GM13976 (cell line): ENCODE measurements at regions not wholly inside any gene's neighbourhood (a gene's known extent, or its start where the extent isn't known, plus 50 kb on each side); places are given as distances from the start of the nearest gene placed in this dataset.

Experiments
- DNase-seq: peaks from one replicate; pipeline ENCODE4 v3.0.0; 2012; ENCODE audit warnings: low spot score
- CTCF ChIP-seq: IDR thresholded peaks from 2 replicates; pipeline ENCODE4 v1.5.1; 2012; ENCODE audit warnings: borderline replicate concordance, mild to moderate bottlenecking; ENCODE audit not compliant: insufficient read depth; ENCODE audit errors: extremely low read depth, missing control alignments, control extremely low read depth
- in situ Hi-C: fragments of 300-500 bp; cut with MboI; formaldehyde crosslinking; loops from one replicate; pipeline ENCODE4 v1.12.0; 2022; ENCODE audit warnings: low sequenced_read_pairs, mixed read lengths, inconsistent platforms; ENCODE audit not compliant: unreplicated experiment

- in situ Hi-C loops = no loop called here
- no peak for DNase-seq
Measured at GRCh38 chr11:33452836-33453624, 195.8 kb downstream of the HIPK3 start.

DNA sequence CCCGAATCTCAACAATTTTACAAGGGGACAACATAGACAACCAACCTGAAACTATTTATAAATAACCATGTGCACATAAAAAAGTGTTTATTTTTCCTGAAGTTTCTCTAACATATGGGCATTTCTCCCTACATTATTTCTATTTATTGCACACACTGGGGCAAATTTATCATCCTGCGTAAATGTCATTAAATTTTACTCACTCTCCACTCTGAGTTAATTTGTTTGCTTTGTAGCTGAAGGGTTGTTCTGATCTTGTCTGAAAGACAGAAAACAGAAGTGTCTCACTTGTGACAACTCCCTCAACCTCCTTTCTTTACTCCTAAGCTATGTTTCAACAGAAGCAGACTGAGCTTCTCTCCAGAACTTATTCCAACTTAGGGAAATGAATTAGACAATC is 194.2 kb downstream of the HIPK3 start:
- in situ Hi-C loops = no loop called here
- TF ChIP-seq CTCF = no peak
- DNase-seq = no peak

More at GRCh38 chr11:33452836-33453624, 195.8 kb downstream of the HIPK3 start:
- no peak for TF ChIP-seq CTCF

- in situ Hi-C loops = no loop called here
- DNase-seq = no peak
Measured at GRCh38 chr11:33449798-33450197, 192.6 kb downstream of the HIPK3 start.

DNA sequence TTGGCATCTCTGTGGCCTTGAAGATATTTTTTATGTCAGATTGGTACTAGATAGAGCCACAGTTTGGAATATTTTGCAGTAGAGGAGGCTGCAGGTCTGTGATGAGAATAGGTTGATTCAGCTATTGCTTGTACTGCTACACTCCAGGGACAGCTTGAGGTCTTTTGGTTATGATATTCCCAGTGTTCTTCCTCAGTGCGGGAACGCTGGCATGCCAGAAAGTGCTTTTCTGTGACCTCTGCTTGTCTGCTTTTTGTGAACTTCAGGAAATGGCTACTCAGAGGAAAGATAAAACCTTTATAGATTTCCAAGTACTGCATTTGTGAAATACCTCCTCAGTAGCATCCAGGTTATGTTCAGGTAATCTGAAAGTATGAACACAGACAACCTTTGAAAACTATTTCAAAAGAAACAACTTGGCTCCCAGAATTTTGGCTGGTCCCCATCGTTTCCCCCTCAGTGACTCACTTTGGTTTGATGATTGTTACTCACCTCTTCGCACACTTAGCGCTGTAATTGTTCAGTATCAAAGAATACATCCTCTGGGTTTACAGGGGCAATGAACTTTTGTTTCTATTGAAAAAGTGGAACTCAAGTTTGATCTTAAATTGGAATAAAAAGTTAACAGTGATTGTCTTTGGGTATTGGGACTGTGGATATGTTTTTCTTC is 191.4 kb downstream of the HIPK3 start:
- DNase-seq = no peak
- TF ChIP-seq CTCF = no peak
- in situ Hi-C loops = no loop called here

More at GRCh38 chr11:33449798-33450197, 192.6 kb downstream of the HIPK3 start:
- TF ChIP-seq CTCF = no peak

GRCh38 chr11:33445761-33446161 is 188.6 kb downstream of the HIPK3 start:
- in situ Hi-C loops = no loop called here
- no peak for TF ChIP-seq CTCF
- DNase-seq = no peak

DNA sequence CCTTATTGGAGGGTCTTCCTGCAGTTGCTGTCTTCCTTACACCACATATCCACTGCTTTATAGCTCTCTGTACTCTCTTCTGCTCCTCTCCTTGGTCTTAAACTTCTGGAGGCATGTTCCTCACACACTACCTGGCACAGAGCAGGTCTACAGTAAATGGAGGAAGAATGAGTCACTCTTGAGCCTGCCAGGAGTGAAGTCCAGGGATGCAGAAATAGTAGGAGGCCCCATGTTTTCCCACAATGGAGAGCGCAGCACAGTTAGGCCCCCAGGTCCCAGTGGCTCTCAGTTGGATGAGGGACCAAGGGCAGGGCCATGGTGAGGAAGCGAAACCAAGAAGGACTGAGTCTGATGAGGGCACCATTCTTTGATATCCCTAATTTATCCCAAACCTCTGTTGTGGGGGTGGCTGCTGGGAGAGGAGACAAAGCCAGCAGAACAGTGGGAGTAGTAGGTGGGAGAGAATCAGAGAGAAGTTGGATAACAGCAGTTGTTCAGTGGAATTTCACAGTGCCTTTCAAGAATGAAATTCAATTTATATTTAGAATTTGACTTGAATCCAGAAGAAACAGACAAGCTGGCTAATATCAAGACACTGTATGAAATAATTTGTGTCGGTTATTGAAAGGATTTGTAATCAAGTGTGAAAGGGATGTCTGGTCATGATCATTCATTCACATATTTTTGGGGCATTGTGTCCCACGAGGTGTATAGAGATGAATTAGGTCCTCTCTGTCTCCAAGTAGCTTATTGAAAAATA is 187.8 kb downstream of the HIPK3 start:
- no peak for TF ChIP-seq CTCF
- in situ Hi-C loops = no loop called here
- DNase-seq = no peak
